ENCODE measurements at regions not wholly inside any gene's neighbourhood (a gene's known extent, or its start where the extent isn't known, plus 50 kb on each side); places are given as distances from the start of the nearest gene placed in this dataset.

DNA sequence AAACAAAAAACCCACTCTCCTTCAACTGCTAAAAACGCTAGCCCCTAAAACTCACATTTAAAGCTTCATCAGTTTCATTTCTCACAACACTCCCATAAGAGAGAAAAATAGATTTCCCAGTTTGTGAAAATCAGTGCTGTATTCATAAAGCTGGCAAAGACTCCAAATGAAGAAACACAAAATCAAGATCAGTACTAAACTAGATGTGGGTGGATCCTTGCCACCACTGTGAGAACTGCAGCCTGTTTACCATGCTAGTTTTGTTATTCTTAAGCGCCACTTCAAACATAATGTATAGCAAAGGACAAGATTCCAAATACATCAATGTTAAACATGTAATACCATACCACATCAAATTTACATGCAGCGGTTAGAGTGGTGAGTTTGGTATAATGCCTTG lies 104.5 kb upstream of the CCDC150 start:
- H3K4me3 ChIP-seq (ENCODE audit: low read depth, low read length) = no peak overlapping the region
- TF ChIP-seq, protein P1, sequence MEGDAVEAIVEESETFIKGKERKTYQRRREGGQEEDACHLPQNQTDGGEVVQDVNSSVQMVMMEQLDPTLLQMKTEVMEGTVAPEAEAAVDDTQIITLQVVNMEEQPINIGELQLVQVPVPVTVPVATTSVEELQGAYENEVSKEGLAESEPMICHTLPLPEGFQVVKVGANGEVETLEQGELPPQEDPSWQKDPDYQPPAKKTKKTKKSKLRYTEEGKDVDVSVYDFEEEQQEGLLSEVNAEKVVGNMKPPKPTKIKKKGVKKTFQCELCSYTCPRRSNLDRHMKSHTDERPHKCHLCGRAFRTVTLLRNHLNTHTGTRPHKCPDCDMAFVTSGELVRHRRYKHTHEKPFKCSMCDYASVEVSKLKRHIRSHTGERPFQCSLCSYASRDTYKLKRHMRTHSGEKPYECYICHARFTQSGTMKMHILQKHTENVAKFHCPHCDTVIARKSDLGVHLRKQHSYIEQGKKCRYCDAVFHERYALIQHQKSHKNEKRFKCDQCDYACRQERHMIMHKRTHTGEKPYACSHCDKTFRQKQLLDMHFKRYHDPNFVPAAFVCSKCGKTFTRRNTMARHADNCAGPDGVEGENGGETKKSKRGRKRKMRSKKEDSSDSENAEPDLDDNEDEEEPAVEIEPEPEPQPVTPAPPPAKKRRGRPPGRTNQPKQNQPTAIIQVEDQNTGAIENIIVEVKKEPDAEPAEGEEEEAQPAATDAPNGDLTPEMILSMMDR (IDR thresholded peaks at IDR 0.05; ENCODE audit: insufficient read depth, low read length, missing control alignments) = no peak
- DNase-seq (ENCODE audit: low read depth, low spot score) = no peak
- CTCF ChIA-PET = interaction anchor here (0.8 to 1.7 kb wide), 3 partner anchors 9 to 238 kb away, joined by 4 to 6 read pairs (median 5); no protein-coding TSS in a partner anchor
- POLR2A ChIA-PET = no interaction called here

DNA sequence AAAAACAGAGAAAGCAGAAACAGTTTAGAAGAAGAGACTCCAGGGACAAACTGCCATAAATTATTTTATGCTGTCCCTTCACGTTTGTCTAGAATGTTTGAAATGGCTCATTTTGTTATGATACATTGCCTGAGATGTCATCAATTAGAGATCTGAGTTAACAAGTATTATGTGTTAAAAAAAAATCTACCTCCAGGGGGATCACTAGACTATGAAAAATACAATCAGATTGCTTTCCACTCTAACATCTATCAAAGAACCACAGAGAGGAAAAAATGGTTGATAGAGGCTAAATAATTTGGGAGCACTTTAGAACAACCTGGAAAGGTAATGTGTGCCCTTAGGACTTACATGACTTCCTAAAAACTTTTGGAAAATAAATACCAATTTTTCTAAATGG lies 103.8 kb upstream of the CCDC150 start:
- DNase-seq (ENCODE audit: low read depth, low spot score) = no peak
- CTCF ChIA-PET = no interaction called here
- TF ChIP-seq, protein P1 (IDR thresholded peaks at IDR 0.05; ENCODE audit: insufficient read depth, low read length, missing control alignments) = no peak
- no peak overlapping the region for H3K4me3 ChIP-seq (ENCODE audit: low read depth, low read length)
- POLR2A ChIA-PET = no interaction called here

DNA sequence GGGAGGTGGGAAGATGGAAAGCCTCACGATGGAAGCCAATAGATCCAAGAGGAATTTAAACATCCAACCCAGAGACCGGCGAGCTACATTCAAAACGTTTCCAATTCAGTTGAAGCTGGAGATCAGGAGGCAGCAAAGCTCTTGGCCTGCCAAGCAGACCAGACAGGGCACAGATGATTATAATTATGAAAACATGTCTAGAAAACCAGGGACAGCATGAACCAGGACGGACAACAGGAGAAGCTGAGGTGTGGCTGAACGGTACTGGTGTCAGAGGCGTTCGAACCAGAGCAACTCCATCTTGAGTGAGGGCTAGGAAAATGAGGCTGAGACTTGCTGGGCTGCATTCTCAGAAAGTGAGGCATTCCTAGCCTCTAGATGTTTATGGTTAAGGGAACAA lies 102.2 kb upstream of the CCDC150 start:
- POLR2A ChIA-PET = no interaction called here
- no peak for DNase-seq (ENCODE audit: low read depth, low spot score)
- CTCF ChIA-PET = interaction anchor here (0.8 to 1.0 kb wide), 2 partner anchors 221 to 223 kb away, joined by 3 to 4 read pairs; no protein-coding TSS in a partner anchor
- TF ChIP-seq, protein P1 (IDR thresholded peaks at IDR 0.05; ENCODE audit: insufficient read depth, low read length, missing control alignments) = no peak
- no peak overlapping the region for H3K4me3 ChIP-seq (ENCODE audit: low read depth, low read length)

DNA sequence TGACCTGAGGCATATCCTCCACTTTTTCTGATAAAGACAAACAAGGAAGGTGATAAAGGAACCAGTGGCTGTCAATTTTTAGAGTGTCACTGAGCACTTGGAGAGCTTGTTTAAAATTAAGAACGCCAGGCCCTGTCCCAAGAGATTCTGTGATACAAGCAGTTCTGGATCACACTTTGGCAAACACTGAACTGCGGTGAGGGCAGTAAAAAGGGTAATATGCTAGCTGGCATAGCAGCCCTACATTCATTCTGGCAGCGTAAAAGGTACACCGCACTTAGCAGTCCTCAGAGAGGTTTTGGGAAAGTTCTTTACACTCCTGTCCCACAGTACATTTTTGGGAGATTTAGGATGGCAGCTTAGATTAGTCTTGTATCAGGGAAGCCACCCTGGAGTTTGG lies 101.3 kb upstream of the CCDC150 start:
- ChIA-PET CTCF (no interaction called here), POLR2A (no interaction called here)
- TF ChIP-seq, protein P1 (IDR thresholded peaks at IDR 0.05; ENCODE audit: insufficient read depth, low read length, missing control alignments) = no peak
- DNase-seq (ENCODE audit: low read depth, low spot score) = no peak
- no peak overlapping the region for H3K4me3 ChIP-seq (ENCODE audit: low read depth, low read length)

DNA sequence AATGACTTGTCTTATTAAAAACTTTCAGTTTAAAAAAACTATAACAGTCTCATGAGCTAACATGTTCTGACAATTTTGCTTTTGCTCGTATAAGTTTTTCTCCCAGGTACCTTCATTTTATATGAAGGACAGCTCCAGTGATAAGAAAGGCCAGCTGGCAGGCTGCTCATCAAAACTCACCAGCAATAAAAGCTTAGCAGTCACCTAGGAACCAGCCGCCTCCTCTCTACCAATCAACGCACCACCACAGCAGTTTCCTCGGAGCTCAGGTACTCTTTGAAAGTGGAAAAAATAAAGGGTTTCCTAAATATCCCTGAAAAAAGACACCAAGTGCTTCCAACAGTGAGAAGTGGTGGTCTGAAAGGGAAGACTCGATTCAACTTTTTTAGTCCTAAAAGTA lies 100.9 kb upstream of the CCDC150 start:
- DNase-seq (ENCODE audit: low read depth, low spot score) = no peak
- H3K4me3 ChIP-seq (ENCODE audit: low read depth, low read length) = no peak overlapping the region
- ChIA-PET POLR2A (no interaction called here), CTCF (no interaction called here)
- TF ChIP-seq, protein P1 (IDR thresholded peaks at IDR 0.05; ENCODE audit: insufficient read depth, low read length, missing control alignments) = no peak

DNA sequence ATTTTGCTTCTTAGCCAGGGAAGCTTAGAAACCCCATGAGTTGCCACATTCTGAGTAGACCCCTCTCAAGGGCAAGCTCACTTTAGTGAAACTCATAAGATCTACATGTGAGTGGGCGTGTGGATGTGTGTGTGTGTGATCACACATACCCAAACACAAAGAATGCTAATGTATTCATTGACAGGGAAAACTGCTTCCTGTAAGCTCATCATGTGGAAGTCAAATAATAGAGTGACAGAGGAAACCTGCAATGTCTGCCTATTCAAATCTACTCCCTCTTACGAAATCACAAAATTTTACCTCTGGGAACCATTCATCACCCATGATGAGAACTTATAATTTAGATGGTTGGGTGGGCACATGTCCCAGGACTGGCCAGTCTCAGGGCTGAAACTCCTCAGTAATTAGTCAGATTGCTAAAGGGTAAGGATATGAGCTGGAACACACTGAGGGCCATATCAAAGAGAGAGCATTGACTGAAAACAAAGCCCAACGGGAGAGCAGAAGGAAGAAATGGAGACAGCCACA lies 94.5 kb upstream of the CCDC150 start:
- DNase-seq (ENCODE audit: low read depth, low spot score) = no peak
- TF ChIP-seq, protein P1 (IDR thresholded peaks at IDR 0.05; ENCODE audit: insufficient read depth, low read length, missing control alignments) = no peak
- CTCF ChIA-PET = interaction anchor here (1.4 to 1.5 kb wide), 2 partner anchors 11 to 213 kb away, joined by 4 to 6 read pairs; no protein-coding TSS in a partner anchor
- POLR2A ChIA-PET = no interaction called here
- H3K4me3 ChIP-seq (ENCODE audit: low read depth, low read length) = no peak overlapping the region

All from AG04449 (cell line).